Sigmoid colon (tissue), 4 donors: ENCODE measurements at regions not wholly inside any gene's neighbourhood (a gene's known extent, or its start where the extent isn't known, plus 50 kb on each side); places are given as distances from the start of the nearest gene placed in this dataset.
"Not testable (repeated sequence)": the region's sequence is repeated elsewhere in the genome, so short reads cannot be mapped to it uniquely, and the experiment has no call there.

ENCODE experiments used
- EP300 ChIP-seq, 4 donors: sonication (generic); formaldehyde crosslinking; IDR thresholded peaks; one replicate each; pipeline ENCODE4 v1.6.1; 2017; ENCODE audit warnings: antibody characterized with exemption in 4 of 4
- POLR2A ChIP-seq, 2 donors: fragments of 450-650 bp; IDR thresholded peaks; one replicate each; pipeline ENCODE4 v1.6.1; 2016; ENCODE audit warnings: antibody characterized with exemption in 2 of 2, mild to moderate bottlenecking in 2 of 2, moderate library complexity in 2 of 2
- POLR2AphosphoS5 ChIP-seq, 4 donors: sonication (generic); formaldehyde crosslinking; IDR thresholded peaks; one replicate each; pipeline ENCODE4 v1.6.1; 2017; ENCODE audit warnings: antibody characterized with exemption in 4 of 4
- TF ChIP-seq, protein P1 (sequence below), 4 experiments: fragments of 450-650 bp in 3 of 4; fragments of 200-600 bp in 1 of 4; IDR thresholded peaks; one replicate each; pipeline ENCODE4 v1.5.1; 2016 to 2019; ENCODE audit warnings: antibody characterized with exemption in 4 of 4, mild to moderate bottlenecking in 3 of 4, moderate library complexity in 2 of 4

DNA sequence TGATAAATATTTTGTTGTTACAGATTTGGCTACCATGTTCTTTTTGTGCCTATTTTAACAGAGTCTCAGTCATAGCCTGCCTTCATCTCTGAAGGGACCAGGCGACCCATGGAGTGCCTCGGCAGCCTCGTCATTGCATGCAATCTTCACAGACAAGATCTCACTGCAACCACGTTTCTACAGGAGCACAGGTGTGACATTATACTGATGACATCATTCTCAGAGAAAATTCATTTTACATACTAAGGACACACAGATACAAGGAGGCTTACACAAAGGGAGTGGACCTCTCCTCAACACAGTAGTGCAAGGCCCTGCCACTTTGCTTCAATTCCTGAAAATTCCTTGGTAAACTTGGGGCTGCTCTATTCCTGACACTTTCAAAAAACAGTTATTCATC is 840.1 kb upstream of the DEFB115 start:
- TF ChIP-seq, protein P1, sequence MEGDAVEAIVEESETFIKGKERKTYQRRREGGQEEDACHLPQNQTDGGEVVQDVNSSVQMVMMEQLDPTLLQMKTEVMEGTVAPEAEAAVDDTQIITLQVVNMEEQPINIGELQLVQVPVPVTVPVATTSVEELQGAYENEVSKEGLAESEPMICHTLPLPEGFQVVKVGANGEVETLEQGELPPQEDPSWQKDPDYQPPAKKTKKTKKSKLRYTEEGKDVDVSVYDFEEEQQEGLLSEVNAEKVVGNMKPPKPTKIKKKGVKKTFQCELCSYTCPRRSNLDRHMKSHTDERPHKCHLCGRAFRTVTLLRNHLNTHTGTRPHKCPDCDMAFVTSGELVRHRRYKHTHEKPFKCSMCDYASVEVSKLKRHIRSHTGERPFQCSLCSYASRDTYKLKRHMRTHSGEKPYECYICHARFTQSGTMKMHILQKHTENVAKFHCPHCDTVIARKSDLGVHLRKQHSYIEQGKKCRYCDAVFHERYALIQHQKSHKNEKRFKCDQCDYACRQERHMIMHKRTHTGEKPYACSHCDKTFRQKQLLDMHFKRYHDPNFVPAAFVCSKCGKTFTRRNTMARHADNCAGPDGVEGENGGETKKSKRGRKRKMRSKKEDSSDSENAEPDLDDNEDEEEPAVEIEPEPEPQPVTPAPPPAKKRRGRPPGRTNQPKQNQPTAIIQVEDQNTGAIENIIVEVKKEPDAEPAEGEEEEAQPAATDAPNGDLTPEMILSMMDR (IDR thresholded peaks at IDR 0.05), result not testable (repeated sequence)
- TF ChIP-seq EP300, POLR2AphosphoS5, POLR2A (IDR thresholded peaks at IDR 0.05): not testable (repeated sequence)
